ENCODE measurements at regions not wholly inside any gene's neighbourhood (a gene's known extent, or its start where the extent isn't known, plus 50 kb on each side); places are given as distances from the start of the nearest gene placed in this dataset.

DNA sequence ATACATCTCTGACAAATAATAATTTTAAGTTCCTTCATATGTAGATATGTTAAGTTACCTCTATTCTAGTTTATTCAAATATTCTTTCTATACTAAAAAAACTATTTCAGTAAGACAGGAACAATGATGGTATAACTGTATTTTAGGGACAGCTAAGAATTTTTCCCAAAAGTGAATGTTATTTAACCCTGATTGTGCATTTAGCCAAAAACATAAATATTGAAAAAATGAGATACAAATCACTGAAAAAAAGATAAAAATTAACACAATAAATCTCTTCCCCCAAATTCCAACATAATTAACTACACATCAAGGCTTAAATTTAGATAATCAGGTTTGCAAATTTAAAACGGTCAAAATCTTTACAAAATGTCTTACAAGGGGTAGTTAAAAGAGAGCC is 58.1 kb downstream of the KCNRG start:
- TF ChIP-seq EZH2 (IDR thresholded peaks at IDR 0.05; ENCODE audit: insufficient read depth, poor library complexity, severe bottlenecking) (no peak), EZH2phosphoT487 (IDR thresholded peaks at IDR 0.05; ENCODE audit: insufficient read depth, low read depth) (no peak)

Measured in GM23248 (cell line).